GM12873 (cell line): ENCODE measurements at regions not wholly inside any gene's neighbourhood (a gene's known extent, or its start where the extent isn't known, plus 50 kb on each side); places are given as distances from the start of the nearest gene placed in this dataset.

Source experiments
- TF ChIP-seq, protein P1 (sequence below): IDR thresholded peaks from 2 replicates; pipeline ENCODE4 v1.5.1; 2012; ENCODE audit warnings: low read depth, mild to moderate bottlenecking, moderate library complexity, low read length, control low read depth; ENCODE audit not compliant: insufficient read depth; ENCODE audit errors: missing control alignments

DNA sequence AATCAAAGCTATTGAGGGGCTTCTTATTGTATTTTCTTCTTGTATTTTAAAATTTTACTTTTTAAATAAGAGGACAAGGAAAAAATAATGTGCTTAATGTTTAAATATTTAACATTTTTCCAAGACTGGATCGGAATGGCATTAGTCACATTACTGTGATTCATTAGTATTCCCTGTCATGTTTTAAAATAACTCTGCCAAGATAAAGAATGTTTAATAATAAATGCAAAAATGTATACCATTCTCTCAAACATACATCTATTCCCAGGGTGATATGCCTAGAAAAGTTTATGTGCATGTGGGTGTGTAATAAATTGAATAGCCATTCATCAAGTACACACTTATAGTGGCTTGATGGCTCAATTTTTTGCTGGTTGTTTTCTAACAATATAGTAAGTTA, 936.1 kb downstream of the PLOD2 start:
- TF ChIP-seq, protein P1, sequence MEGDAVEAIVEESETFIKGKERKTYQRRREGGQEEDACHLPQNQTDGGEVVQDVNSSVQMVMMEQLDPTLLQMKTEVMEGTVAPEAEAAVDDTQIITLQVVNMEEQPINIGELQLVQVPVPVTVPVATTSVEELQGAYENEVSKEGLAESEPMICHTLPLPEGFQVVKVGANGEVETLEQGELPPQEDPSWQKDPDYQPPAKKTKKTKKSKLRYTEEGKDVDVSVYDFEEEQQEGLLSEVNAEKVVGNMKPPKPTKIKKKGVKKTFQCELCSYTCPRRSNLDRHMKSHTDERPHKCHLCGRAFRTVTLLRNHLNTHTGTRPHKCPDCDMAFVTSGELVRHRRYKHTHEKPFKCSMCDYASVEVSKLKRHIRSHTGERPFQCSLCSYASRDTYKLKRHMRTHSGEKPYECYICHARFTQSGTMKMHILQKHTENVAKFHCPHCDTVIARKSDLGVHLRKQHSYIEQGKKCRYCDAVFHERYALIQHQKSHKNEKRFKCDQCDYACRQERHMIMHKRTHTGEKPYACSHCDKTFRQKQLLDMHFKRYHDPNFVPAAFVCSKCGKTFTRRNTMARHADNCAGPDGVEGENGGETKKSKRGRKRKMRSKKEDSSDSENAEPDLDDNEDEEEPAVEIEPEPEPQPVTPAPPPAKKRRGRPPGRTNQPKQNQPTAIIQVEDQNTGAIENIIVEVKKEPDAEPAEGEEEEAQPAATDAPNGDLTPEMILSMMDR, result no peak

DNA sequence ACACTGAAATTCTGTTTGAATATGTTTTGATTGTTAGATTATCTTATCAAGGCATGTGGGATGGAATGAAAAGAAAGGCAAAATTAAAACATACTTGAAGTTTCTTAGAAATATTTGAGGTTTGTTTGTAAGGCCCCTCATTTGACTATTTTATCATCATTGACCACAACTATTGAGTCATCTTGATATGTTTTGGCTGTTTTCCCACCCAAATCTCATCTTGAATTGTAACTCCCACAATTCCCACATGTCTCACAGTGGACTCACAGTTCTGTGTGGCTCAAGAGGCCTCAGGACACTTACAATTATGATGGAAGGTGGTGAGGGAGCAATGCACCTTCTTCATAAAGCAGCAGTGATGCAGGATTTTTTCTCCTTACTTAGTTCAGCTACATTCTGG, 917.1 kb downstream of the PLOD2 start:
- TF ChIP-seq, protein P1, result no peak

DNA sequence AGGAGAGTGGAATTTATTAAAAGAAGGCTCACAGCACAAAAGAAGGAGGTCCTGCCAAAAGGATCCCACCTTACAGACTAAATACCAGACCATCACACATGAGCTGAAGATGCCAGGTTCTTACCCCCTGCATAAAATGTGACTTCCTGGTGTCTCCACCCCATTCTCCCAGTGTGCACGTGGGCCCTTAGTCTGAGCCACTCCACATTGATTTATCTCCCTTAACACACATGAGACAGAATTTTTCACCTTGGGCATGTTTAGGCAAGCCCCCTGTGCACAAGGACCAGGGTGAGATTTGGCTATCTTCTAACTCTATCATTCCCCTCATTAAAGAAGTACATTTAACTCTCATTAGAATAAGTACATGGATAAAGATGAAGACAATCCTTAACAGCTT, 916.7 kb downstream of the PLOD2 start:
- TF ChIP-seq, protein P1, result no peak

DNA sequence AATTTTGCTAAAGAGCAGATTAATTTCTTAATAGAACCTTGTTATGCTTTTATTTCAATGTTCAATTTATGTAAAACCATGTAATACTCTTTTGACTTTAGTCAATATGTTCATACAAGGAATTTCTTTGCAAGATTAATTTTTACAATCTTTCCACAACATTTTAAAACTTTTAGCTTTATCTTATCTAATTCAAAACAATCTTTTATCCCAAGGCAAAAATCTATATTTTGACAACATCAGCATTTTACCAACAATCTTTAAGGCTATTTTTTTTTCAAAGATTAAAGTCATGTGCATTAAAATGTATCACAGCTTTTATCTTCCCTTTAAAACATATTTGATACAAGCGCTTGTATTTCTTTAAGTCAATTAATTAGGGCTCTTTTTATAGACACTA, 914.7 kb downstream of the PLOD2 start:
- TF ChIP-seq, protein P1, result no peak

DNA sequence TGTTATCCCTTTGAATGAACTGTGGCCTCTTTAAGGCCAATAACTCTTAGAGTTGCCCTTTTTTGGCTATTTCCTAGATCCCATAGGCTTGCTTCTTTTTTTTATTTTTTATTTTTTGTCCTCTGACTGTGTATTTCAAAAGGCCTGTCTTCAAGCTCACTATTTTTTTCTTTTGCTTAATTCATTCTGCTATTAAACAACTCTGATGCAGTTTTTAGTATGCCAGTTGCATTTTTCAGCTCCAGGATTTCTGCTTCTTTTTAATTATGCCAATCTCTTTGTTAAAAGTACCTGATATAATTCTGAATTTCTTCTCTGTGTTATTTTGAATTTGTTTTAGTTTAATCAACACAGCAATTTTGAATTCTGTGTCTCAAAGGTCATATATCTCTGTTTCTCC, 912.1 kb downstream of the PLOD2 start:
- TF ChIP-seq, protein P1, result no peak

- TF ChIP-seq, protein P1, result no peak
Observed at GRCh38 chr3:145251311-145251710, 909.7 kb downstream of the PLOD2 start.

GRCh38 chr3:145259166-145259880, 901.7 kb downstream of the PLOD2 start:
- TF ChIP-seq, protein P1, result no peak
